ENCODE measurements at regions not wholly inside any gene's neighbourhood (a gene's known extent, or its start where the extent isn't known, plus 50 kb on each side); places are given as distances from the start of the nearest gene placed in this dataset.

DNA sequence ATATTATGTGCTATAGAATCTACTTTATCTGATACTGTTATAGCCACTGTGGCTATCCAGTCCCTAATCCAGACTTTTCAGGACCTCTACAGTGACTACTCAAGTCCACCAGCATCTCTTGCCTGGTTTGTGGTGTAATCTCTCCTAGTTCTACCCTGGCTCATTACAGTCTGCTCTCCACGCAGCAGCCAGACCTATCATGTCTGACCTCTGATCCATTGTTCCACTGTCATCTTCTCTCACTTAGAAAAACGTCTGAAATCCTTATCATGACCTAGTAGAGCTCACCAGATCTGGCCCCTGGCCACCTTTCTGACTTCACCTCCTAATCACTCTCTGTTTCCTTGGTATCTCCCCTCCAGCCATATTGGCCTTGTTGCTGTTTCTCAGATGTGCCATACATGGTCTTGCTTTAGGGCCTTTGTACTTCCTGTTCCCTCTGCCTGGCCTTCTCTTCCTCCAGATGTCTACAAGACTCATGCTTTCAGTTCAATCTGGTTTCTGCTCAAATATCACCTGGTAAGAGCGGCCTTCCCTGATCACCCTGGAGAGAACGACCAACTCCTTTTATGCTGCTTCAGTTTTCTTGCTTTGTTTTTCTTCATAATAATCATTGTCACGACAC lies 475.5 kb downstream of the AACS start:
- no peak overlapping the region for H3K56ac ChIP-seq (replicated peaks; ENCODE audit: insufficient read length, low read depth, low read length)
- no peak overlapping the region for H2AK5ac ChIP-seq (ENCODE audit: low read depth, low read length)
- no peaks in the 10 kb centered on the region for H3K4me1 ChIP-seq (replicated peaks in 1 of 4; ENCODE audit: control insufficient read depth in 3 of 4, insufficient read depth in 4 of 4, low read length in 3 of 4)
- DNase-seq (ENCODE audit: low read depth in 1 of 2, low spot score in 2 of 2): no peak
- ChIA-PET POLR2A (ENCODE audit: partially characterized antibody) (no interaction called here), CTCF (ENCODE audit: partially characterized antibody) (no interaction called here)
- no peak for FAIRE-seq
- no peaks in the 10 kb centered on the region for H4K20me1 ChIP-seq (replicated peaks in 1 of 2; ENCODE audit: control insufficient read depth in 1 of 2, insufficient read depth in 2 of 2, low read length in 2 of 2)
- no peak overlapping the region for H3K18ac ChIP-seq (ENCODE audit: extremely low read depth, low read length)
- no peak overlapping the region for H2BK20ac ChIP-seq (ENCODE audit: low read length)
- no peaks in the 10 kb centered on the region for H3K27me3 ChIP-seq (replicated peaks in 1 of 4; ENCODE audit: control insufficient read depth in 3 of 4, extremely low read depth in 1 of 4, insufficient read depth in 3 of 4, low read length in 3 of 4)
- H3K9ac ChIP-seq (replicated peaks in 1 of 4; ENCODE audit: extremely low read depth in 1 of 4, low read depth in 3 of 4, low read length in 3 of 4): no peak overlapping the region
- H2BK5ac ChIP-seq (ENCODE audit: low read depth, low read length): no peak overlapping the region
- H3K27ac ChIP-seq (ENCODE audit: low read depth, low read length): no peak overlapping the region
- no peak for TF ChIP-seq TBP (IDR thresholded peaks at IDR 0.05; ENCODE audit: low read depth, low read length)
- no peak overlapping the region for H4K8ac ChIP-seq (ENCODE audit: extremely low read depth, insufficient read depth, low read length)
- H2AFZ ChIP-seq (ENCODE audit: low read length): no peak overlapping the region
- H3K79me1 ChIP-seq (ENCODE audit: low read depth, low read length): no peaks in the 10 kb centered on the region
- H3K4ac ChIP-seq (replicated peaks; ENCODE audit: insufficient read length, low read depth, low read length): no peak overlapping the region
- H3K4me3 ChIP-seq (ENCODE audit: extremely low read depth in 1 of 4, insufficient read depth in 2 of 4, low read depth in 3 of 4, low read length in 4 of 4): no peak overlapping the region
- no peak overlapping the region for H2BK15ac ChIP-seq (ENCODE audit: low read length)
- no peaks in the 10 kb centered on the region for H3K23me2 ChIP-seq (ENCODE audit: low read depth, low read length)
- H4K91ac ChIP-seq (replicated peaks; ENCODE audit: insufficient read length, low read length): no peak overlapping the region
- H3K23ac ChIP-seq (ENCODE audit: insufficient read length): no peak overlapping the region
- H3K9me3 ChIP-seq (ENCODE audit: insufficient read depth in 2 of 2, low read depth in 1 of 2, low read length in 1 of 2): no peaks in the 10 kb centered on the region
- H2BK120ac ChIP-seq (replicated peaks; ENCODE audit: low read depth, low read length): no peak overlapping the region
- peaks cover 0 to 6% (median 1%) of the 10 kb centered on the region in 4 experiments; a peak in 4 of 8 replicates for H3K36me3 ChIP-seq (ENCODE audit: control insufficient read depth in 2 of 4, insufficient read depth in 4 of 4, low read length in 3 of 4)
- no peak overlapping the region for H3K14ac ChIP-seq (ENCODE audit: insufficient read length)
- WGBS, 2 experiments (ENCODE audit: extremely low coverage in 1 of 2, insufficient coverage in 1 of 2, insufficient read length in 1 of 2, insufficient replicate concordance in 2 of 2, low coverage in 1 of 2, low lambda C conversion rate in 2 of 2, missing lambda C conversion rate in 1 of 2): 89% methylated on average over 5 of the region's 5 CpGs; no CpG with 5 or more reads in 1 of the 2 experiments
- no peaks in the 10 kb centered on the region for H3K79me2 ChIP-seq (ENCODE audit: control insufficient read depth in 1 of 2, insufficient read depth in 2 of 2, low read length in 2 of 2)
- H4K5ac ChIP-seq (ENCODE audit: insufficient read length, low read depth, low read length): no peak overlapping the region
- no peak overlapping the region for H2BK12ac ChIP-seq (ENCODE audit: low read depth, low read length)
- H3K4me2 ChIP-seq (ENCODE audit: insufficient read depth in 1 of 2, low read depth in 2 of 2, low read length in 2 of 2): no peak overlapping the region
